HepG2 (cell line): ENCODE measurements at regions not wholly inside any gene's neighbourhood (a gene's known extent, or its start where the extent isn't known, plus 50 kb on each side); places are given as distances from the start of the nearest gene placed in this dataset.

Experiments used
- ATAC-seq: fragments of 200-7000 bp; cut with Tn5 transposase; 3 replicates; pipeline ENCODE4 v1.9.1; 2020; ENCODE audit warnings: mild to moderate bottlenecking, moderate library complexity
- BruUV-seq: library from RNA; stranded (reverse); fragments of 400-500 nt; replicated peaks from 2 replicates; lab custom pipeline; 2021; lab: Mats Ljungman, UMichigan
- CTCF ChIA-PET: fragments of 300-600 bp; formaldehyde crosslinking; extraction: SDS; loops from one replicate; lab custom pipeline; 2021; ENCODE audit warnings: low total read pairs, inconsistent platforms, low intra/inter-chr PET ratio; lab: Yijun Ruan, JAX
- POLR2A ChIA-PET: fragments of 350-600 bp; sonication (Branson Sonifier 250); formaldehyde crosslinking; loops from one replicate; lab custom pipeline; 2020; ENCODE audit warnings: antibody characterized with exemption, inconsistent platforms; lab: Yijun Ruan, JAX
- DNase-seq: peaks from one replicate; pipeline ENCODE4 v3.0.0-alpha.2; 2015; ENCODE audit warnings: low spot score
- FAIRE-seq: peaks from 3 replicates; lab custom pipeline; 2011; peaks lifted over from hg19 to GRCh38; lab: Jason Lieb, UNC
- H2AFZ ChIP-seq: one replicate; pipeline ENCODE4 v1.6.1; 2011; ENCODE audit warnings: low read length, inconsistent platforms
- H3K27ac ChIP-seq: fragments of 300-600 bp; 3 replicates; pipeline ENCODE4 v1.8.0; 2011; ENCODE audit warnings: mixed run types, mild to moderate bottlenecking, mixed read lengths, low read length, inconsistent platforms; ENCODE audit not compliant: insufficient read depth; ENCODE audit errors: extremely low read length
- H3K27me3 ChIP-seq, 2 experiments: fragments of 200-600 bp in 1 of 2; 2 replicates in 1 of 2; 3 replicates in 1 of 2; pipeline versions ENCODE4 v1.6.0 to v1.8.0; 2011; ENCODE audit warnings: low read length in 2 of 2, mild to moderate bottlenecking in 2 of 2, moderate library complexity in 2 of 2, inconsistent platforms in 1 of 2; ENCODE audit not compliant: insufficient read depth in 2 of 2, control insufficient read depth in 1 of 2
- H3K36me3 ChIP-seq, 2 experiments: fragments of 200-600 bp in 1 of 2; replicated peaks in 1 of 2; 2 replicates in 1 of 2; 3 replicates in 1 of 2; pipeline versions ENCODE4 v1.5.1 to v1.8.0; 2011; ENCODE audit warnings: low read length in 2 of 2, inconsistent platforms in 1 of 2; ENCODE audit not compliant: insufficient read depth in 2 of 2, control insufficient read depth in 1 of 2
- H3K4me1 ChIP-seq: 2 replicates; pipeline ENCODE4 v1.5.1; 2012; ENCODE audit warnings: low read length, inconsistent platforms; ENCODE audit not compliant: insufficient read depth
- H3K4me2 ChIP-seq: 2 replicates; pipeline ENCODE4 v1.6.0; 2011; ENCODE audit warnings: low read depth, low read length, inconsistent platforms
- H3K4me3 ChIP-seq, 3 experiments: fragments of 200-600 bp in 1 of 3; sonication (generic), shearing (Covaris generic) in 1 of 3; replicated peaks in 1 of 3; 2 replicates each; pipeline ENCODE4 v1.5.1; 2011 to 2016; ENCODE audit warnings: low read length in 3 of 3, inconsistent platforms in 2 of 3, low read depth in 2 of 3, mild to moderate bottlenecking in 2 of 3, control low read depth in 1 of 3, mixed read lengths in 1 of 3; ENCODE audit not compliant: insufficient read depth in 1 of 3
- H3K79me2 ChIP-seq: one replicate; pipeline ENCODE4 v1.6.1; 2011; ENCODE audit warnings: low read length, inconsistent platforms; ENCODE audit not compliant: insufficient read depth
- H3K9ac ChIP-seq: 2 replicates; pipeline ENCODE4 v1.6.0; 2011; ENCODE audit warnings: mild to moderate bottlenecking, low read depth, low read length, inconsistent platforms; ENCODE audit not compliant: insufficient read depth
- H3K9me3 ChIP-seq: 2 replicates; pipeline ENCODE4 v1.5.1; 2012; ENCODE audit warnings: mild to moderate bottlenecking, low read length
- H4K20me1 ChIP-seq: 2 replicates; pipeline ENCODE4 v1.6.0; 2011; ENCODE audit warnings: inconsistent platforms, mild to moderate bottlenecking, low read length, moderate library complexity; ENCODE audit not compliant: insufficient read depth
- EEA1 ChIP-seq: sonication (generic); formaldehyde crosslinking; IDR thresholded peaks from 2 replicates; pipeline ENCODE4 v1.5.1; 2020; ENCODE audit warnings: mild to moderate bottlenecking, missing genetic modification reagents, borderline replicate concordance
- FOSL1 ChIP-seq: sonication (generic); formaldehyde crosslinking; IDR thresholded peaks from 2 replicates; pipeline ENCODE4 v1.9.0; 2021; ENCODE audit warnings: missing genetic modification reagents, borderline replicate concordance
- HOXA5 ChIP-seq: sonication (generic); formaldehyde crosslinking; IDR thresholded peaks from 2 replicates; pipeline ENCODE4 v1.4.0; 2020; ENCODE audit warnings: missing genetic modification reagents
- HOXA9 ChIP-seq: sonication (generic); formaldehyde crosslinking; IDR thresholded peaks from 2 replicates; pipeline ENCODE4 v1.8.1; 2022; ENCODE audit warnings: missing genetic modification reagents, mild to moderate bottlenecking, moderate library complexity, borderline replicate concordance
- MYNN ChIP-seq: sonication (generic); formaldehyde crosslinking; IDR thresholded peaks from 2 replicates; pipeline ENCODE4 v1.4.0; 2020; ENCODE audit warnings: mild to moderate bottlenecking, low read depth, missing genetic modification reagents
- PHF5A ChIP-seq: IDR thresholded peaks from one replicate; pipeline ENCODE4 v1.6.1; 2018; ENCODE audit warnings: low read depth, missing genetic modification reagents; ENCODE audit not compliant: unreplicated experiment
- SMARCC2 ChIP-seq: fragments of 450-650 bp; IDR thresholded peaks from 2 replicates; pipeline ENCODE4 v1.6.1; 2017; ENCODE audit warnings: antibody characterized with exemption, mild to moderate bottlenecking
- TCF12 ChIP-seq, 2 experiments: fragments of 450-650 bp in 1 of 2; sonication (generic) in 1 of 2; formaldehyde crosslinking in 1 of 2; IDR thresholded peaks; 2 replicates each; pipeline versions ENCODE4 v1.6.1 to v1.8.0; 2017 to 2022; ENCODE audit warnings: antibody characterized with exemption in 1 of 2, mild to moderate bottlenecking in 1 of 2, missing genetic modification reagents in 1 of 2, moderate library complexity in 1 of 2
- TCF7L2 ChIP-seq: IDR thresholded peaks from 2 replicates; pipeline ENCODE4 v1.6.1; 2011; ENCODE audit warnings: mild to moderate bottlenecking, low read depth, low read length, moderate library complexity
- ZNF256 ChIP-seq: sonication (generic); formaldehyde crosslinking; conservative IDR thresholded peaks from 2 replicates; pipeline ENCODE4 v1.4.0; 2020; ENCODE audit warnings: missing genetic modification reagents
- ZNF550 ChIP-seq: sonication (generic); formaldehyde crosslinking; IDR thresholded peaks from 2 replicates; pipeline ENCODE4 v1.4.0; 2020; ENCODE audit warnings: mild to moderate bottlenecking, missing genetic modification reagents, borderline replicate concordance
- ZNF605 ChIP-seq: sonication (generic); formaldehyde crosslinking; IDR thresholded peaks from 2 replicates; pipeline ENCODE4 v1.8.0; 2022; ENCODE audit warnings: mild to moderate bottlenecking, missing genetic modification reagents
- ZSCAN25 ChIP-seq: sonication (generic); formaldehyde crosslinking; IDR thresholded peaks from 2 replicates; pipeline ENCODE4 v1.8.0; 2022; ENCODE audit warnings: mild to moderate bottlenecking, missing genetic modification reagents
- WGBS: methylation state at CpG from one replicate; pipeline ENCODE4 v1.1.6; 2017; ENCODE audit warnings: low lambda C conversion rate; 5-methylcytosine and 5-hydroxymethylcytosine counted together
- in situ Hi-C: cut with HindIII; loops from 2 replicates; pipeline ENCODE4 v1.10.0; 2017; ENCODE audit warnings: low pct_unique_long_range_greater_than_20kb; ENCODE audit not compliant: extremely low pct_ligation_motif_present
- intact Hi-C: fragments of 100-400 bp; cut with micrococcal nuclease; formaldehyde crosslinking; loops from one replicate; pipeline ENCODE4 v1.10.0; 2022; ENCODE audit not compliant: unreplicated experiment
- TF ChIP-seq, protein P1 (sequence below): sonication (generic); formaldehyde crosslinking; IDR thresholded peaks from 2 replicates; pipeline ENCODE4 v1.4.0; 2020; ENCODE audit warnings: mild to moderate bottlenecking, missing genetic modification reagents

DNA sequence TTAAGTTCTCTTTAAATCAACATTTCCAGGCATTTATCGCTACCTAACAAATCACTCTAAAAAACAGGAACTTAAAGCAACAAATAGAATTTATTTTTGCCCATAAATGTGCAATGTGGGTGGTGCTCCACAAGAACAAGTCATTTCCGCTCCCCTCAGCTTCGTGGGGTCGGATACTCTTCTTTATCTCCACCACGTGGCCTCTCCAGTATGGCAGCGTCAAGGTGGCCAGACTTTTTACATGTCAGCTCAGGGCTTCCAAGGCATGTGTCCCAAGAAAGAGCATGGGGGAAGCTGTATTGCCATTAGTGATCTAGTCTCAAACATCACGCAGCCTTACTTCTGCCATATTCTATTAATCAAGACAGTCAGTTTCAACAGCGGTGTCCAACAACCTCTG is 249.2 kb upstream of the NOCT start:
- no peak for ATAC-seq
- Histone ChIP-seq H3K27me3 (no peaks in the 10 kb centered on the region; a peak in 1 of 5 replicates), H3K9ac (no peak overlapping the region), H2AFZ (no peak overlapping the region), H3K9me3 (no peaks in the 10 kb centered on the region), H3K4me2 (no peak overlapping the region), H3K4me3 (no peak overlapping the region), H3K79me2 (no peaks in the 10 kb centered on the region), H3K36me3 (no peaks in the 10 kb centered on the region), H3K4me1 (no peaks in the 10 kb centered on the region), H4K20me1 (no peaks in the 10 kb centered on the region), H3K27ac (no peak overlapping the region)
- BruUV-seq: no TSS peak
- TF ChIP-seq FOSL1 (CRISPR knock-in tag): no peak
- TF ChIP-seq ZNF550 (CRISPR knock-in tag): no peak
- no peak for TF ChIP-seq PHF5A (CRISPR knock-in tag)
- no peak for TF ChIP-seq MYNN (CRISPR knock-in tag)
- TF ChIP-seq SMARCC2: no peak
- TF ChIP-seq HOXA9 (CRISPR knock-in tag): no peak
- TF ChIP-seq, protein P1, sequence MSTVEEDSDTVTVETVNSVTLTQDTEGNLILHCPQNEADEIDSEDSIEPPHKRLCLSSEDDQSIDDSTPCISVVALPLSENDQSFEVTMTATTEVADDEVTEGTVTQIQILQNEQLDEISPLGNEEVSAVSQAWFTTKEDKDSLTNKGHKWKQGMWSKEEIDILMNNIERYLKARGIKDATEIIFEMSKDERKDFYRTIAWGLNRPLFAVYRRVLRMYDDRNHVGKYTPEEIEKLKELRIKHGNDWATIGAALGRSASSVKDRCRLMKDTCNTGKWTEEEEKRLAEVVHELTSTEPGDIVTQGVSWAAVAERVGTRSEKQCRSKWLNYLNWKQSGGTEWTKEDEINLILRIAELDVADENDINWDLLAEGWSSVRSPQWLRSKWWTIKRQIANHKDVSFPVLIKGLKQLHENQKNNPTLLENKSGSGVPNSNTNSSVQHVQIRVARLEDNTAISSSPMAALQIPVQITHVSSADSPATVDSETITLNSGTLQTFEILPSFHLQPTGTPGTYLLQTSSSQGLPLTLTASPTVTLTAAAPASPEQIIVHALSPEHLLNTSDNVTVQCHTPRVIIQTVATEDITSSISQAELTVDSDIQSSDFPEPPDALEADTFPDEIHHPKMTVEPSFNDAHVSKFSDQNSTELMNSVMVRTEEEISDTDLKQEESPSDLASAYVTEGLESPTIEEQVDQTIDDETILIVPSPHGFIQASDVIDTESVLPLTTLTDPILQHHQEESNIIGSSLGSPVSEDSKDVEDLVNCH (CRISPR knock-in tag): no peak
- TF ChIP-seq ZNF256: no peak
- no peak for TF ChIP-seq HOXA5 (CRISPR knock-in tag)
- TF ChIP-seq ZNF605 (CRISPR knock-in tag): no peak
- no peak for TF ChIP-seq TCF12 (IDR thresholded peaks at IDR 0.05)
- TF ChIP-seq TCF12 (CRISPR knock-in tag; IDR thresholded peaks at IDR 0.05): no peak
- no peak for TF ChIP-seq EEA1 (CRISPR knock-in tag)
- TF ChIP-seq ZSCAN25: no peak
- TF ChIP-seq TCF7L2: no peak
- no peak for DNase-seq
- ChIA-PET POLR2A (no interaction called here), CTCF (no interaction called here)
- WGBS: 29% methylated on average over 7 of the region's 8 CpGs
- intact Hi-C loops: no loop called here
- no peak for FAIRE-seq
- in situ Hi-C loops: no loop called here
